Stimulated activated CD4-positive, alpha-beta T cell treated with anti-CD3 and anti-CD28 coated beads, Interleukin-12 subunit alpha, Interleukin-12 subunit beta, amount 100 ng/mL, for 48 hours (primary cell): ENCODE measurements at regions not wholly inside any gene's neighbourhood (a gene's known extent, or its start where the extent isn't known, plus 50 kb on each side); places are given as distances from the start of the nearest gene placed in this dataset.
A peak's percentile ranks its signal among the peaks of the same experiment; 100 is the strongest.
"Not testable (repeated sequence)": the region's sequence is repeated elsewhere in the genome, so short reads cannot be mapped to it uniquely, and the experiment has no call there.

ENCODE experiments used
- DNase-seq, 3 donors: peaks; one replicate each; pipeline ENCODE4 v3.0.0-alpha.2; 2020; ENCODE audit warnings: low read depth in 2 of 3, low spot score in 1 of 3

GRCh38 chr16:9141813-9142212, 50.4 kb downstream of the HAPSTR1 start:
- no peak for DNase-seq

GRCh38 chr16:9144106-9144505, 52.7 kb downstream of the HAPSTR1 start:
- DNase-seq = no peak

GRCh38 chr16:9148374-9149015, 57.1 kb downstream of the HAPSTR1 start:
- DNase-seq = no peak

- DNase-seq = no peak
Measured at GRCh38 chr16:9151074-9151473, 59.6 kb downstream of the HAPSTR1 start.

- no peak for DNase-seq
Measured at GRCh38 chr16:9151597-9151996, 60.2 kb downstream of the HAPSTR1 start.

- DNase-seq = no peak
Measured at GRCh38 chr16:9152649-9153501, 61.4 kb downstream of the HAPSTR1 start.

- DNase-seq = no peak
Measured at GRCh38 chr16:9153502-9153864, 62.0 kb downstream of the HAPSTR1 start.

GRCh38 chr16:9154567-9155410, 63.3 kb downstream of the HAPSTR1 start:
- no peak for DNase-seq

- no peak for DNase-seq
Measured at GRCh38 chr16:9155871-9156270, 64.4 kb downstream of the HAPSTR1 start.

- peak; percentile 30 to 43 (median 41) for DNase-seq
Measured at GRCh38 chr16:9159839-9160550, 68.6 kb downstream of the HAPSTR1 start.

- no peak for DNase-seq
Measured at GRCh38 chr16:9160551-9160911, 69.1 kb downstream of the HAPSTR1 start.

GRCh38 chr16:9165681-9166080, 74.2 kb downstream of the HAPSTR1 start:
- no peak for DNase-seq

GRCh38 chr16:9166326-9166993, 75.0 kb downstream of the HAPSTR1 start:
- DNase-seq = not testable (repeated sequence)

- DNase-seq = no peak
Measured at GRCh38 chr16:9169094-9169493, 77.7 kb downstream of the HAPSTR1 start.

GRCh38 chr16:9170470-9170869, 79.0 kb downstream of the HAPSTR1 start:
- DNase-seq = no peak

- DNase-seq = no peak
Measured at GRCh38 chr16:9176547-9177418, 85.3 kb downstream of the HAPSTR1 start.

GRCh38 chr16:9177861-9178260, 86.4 kb downstream of the HAPSTR1 start:
- no peak for DNase-seq

GRCh38 chr16:9183682-9184353, 92.4 kb downstream of the HAPSTR1 start:
- DNase-seq = no peak

GRCh38 chr16:9184354-9184690, 92.9 kb downstream of the HAPSTR1 start:
- DNase-seq = no peak
